8988T (cell line): ENCODE measurements at regions not wholly inside any gene's neighbourhood (a gene's known extent, or its start where the extent isn't known, plus 50 kb on each side); places are given as distances from the start of the nearest gene placed in this dataset.
"Not testable (repeated sequence)": the region's sequence is repeated elsewhere in the genome, so short reads cannot be mapped to it uniquely, and the experiment has no call there.

ENCODE experiments used
- DNase-seq: peaks from one replicate; pipeline ENCODE4 v3.0.0; 2011

GRCh38 chr4:138790706-138791340 is 224.8 kb upstream of the NOCT start:
- DNase-seq, result no peak

- DNase-seq, result no peak
Observed at GRCh38 chr4:138789796-138790195, 225.8 kb upstream of the NOCT start.

GRCh38 chr4:138788857-138789256 is 226.7 kb upstream of the NOCT start:
- no peak for DNase-seq

GRCh38 chr4:138788267-138788790 is 227.3 kb upstream of the NOCT start:
- no peak for DNase-seq

- not testable (repeated sequence) for DNase-seq
Observed at GRCh38 chr4:138779761-138780160, 235.8 kb upstream of the NOCT start.

- no peak for DNase-seq
Observed at GRCh38 chr4:138775890-138776289, 239.7 kb upstream of the NOCT start.

- DNase-seq, result no peak
Observed at GRCh38 chr4:138775489-138775888, 240.1 kb upstream of the NOCT start.

- no peak for DNase-seq
Observed at GRCh38 chr4:138774940-138775339, 240.6 kb upstream of the NOCT start.

- DNase-seq, result not testable (repeated sequence)
Observed at GRCh38 chr4:138774125-138774524, 241.5 kb upstream of the NOCT start.

- no peak for DNase-seq
Observed at GRCh38 chr4:138773321-138773720, 242.3 kb upstream of the NOCT start.

- DNase-seq, result no peak
Observed at GRCh38 chr4:138772366-138772765, 243.2 kb upstream of the NOCT start.

- no peak for DNase-seq
Observed at GRCh38 chr4:138770818-138771217, 244.8 kb upstream of the NOCT start.

GRCh38 chr4:138766332-138766731 is 249.2 kb upstream of the NOCT start:
- DNase-seq, result no peak

- no peak for DNase-seq
Observed at GRCh38 chr4:138765442-138765841, 250.1 kb upstream of the NOCT start.

GRCh38 chr4:138761638-138762220 is 253.9 kb upstream of the NOCT start:
- DNase-seq, result no peak

GRCh38 chr4:138759554-138759902 is 256.1 kb upstream of the NOCT start:
- DNase-seq, result no peak

- DNase-seq, result no peak
Observed at GRCh38 chr4:138758876-138759553, 256.6 kb upstream of the NOCT start.

GRCh38 chr4:138758196-138758595 is 257.4 kb upstream of the NOCT start:
- DNase-seq, result no peak

- DNase-seq, result no peak
Observed at GRCh38 chr4:138757432-138757831, 258.1 kb upstream of the NOCT start.

GRCh38 chr4:138756519-138756918 is 259.1 kb upstream of the NOCT start:
- DNase-seq, result no peak

GRCh38 chr4:138751309-138751708 is 264.3 kb upstream of the NOCT start:
- DNase-seq, result no peak

- no peak for DNase-seq
Observed at GRCh38 chr4:138749303-138749702, 266.3 kb upstream of the NOCT start.

- no peak for DNase-seq
Observed at GRCh38 chr4:138741766-138742377, 273.7 kb upstream of the NOCT start.
